GM23338 (cell line): ENCODE measurements at regions not wholly inside any gene's neighbourhood (a gene's known extent, or its start where the extent isn't known, plus 50 kb on each side); places are given as distances from the start of the nearest gene placed in this dataset.

Experiments used
- ATAC-seq: fragments of 200-7000 bp; cut with Tn5 transposase; 3 replicates; pipeline ENCODE4 v1.9.1; 2020
- DNase-seq: peaks from one replicate; pipeline ENCODE4 v3.0.0-alpha.2; 2015; ENCODE audit warnings: low spot score
- H2AFZ ChIP-seq: fragments of 200-600 bp; sonication (generic); 2 replicates; pipeline ENCODE4 v1.8.0; 2016; ENCODE audit warnings: antibody characterized with exemption, mild to moderate bottlenecking, moderate library complexity
- H3F3A ChIP-seq: fragments of 200-600 bp; sonication (generic); replicated peaks from 2 replicates; pipeline ENCODE4 v1.8.0; 2017; ENCODE audit warnings: antibody characterized with exemption, mixed run types, low read depth
- H3K27ac ChIP-seq: fragments of 200-600 bp; sonication (generic); 2 replicates; pipeline ENCODE4 v1.6.1; 2016; ENCODE audit warnings: low read depth
- H3K27me3 ChIP-seq: fragments of 200-600 bp; sonication (generic); 2 replicates; pipeline ENCODE4 v1.8.0; 2016; ENCODE audit warnings: mild to moderate bottlenecking, mixed run types, moderate library complexity; ENCODE audit not compliant: insufficient read depth
- H3K36me3 ChIP-seq: fragments of 200-600 bp; sonication (generic); 2 replicates; pipeline ENCODE4 v1.8.0; 2016; ENCODE audit warnings: mild to moderate bottlenecking; ENCODE audit not compliant: insufficient read depth
- H3K4me1 ChIP-seq: fragments of 200-600 bp; sonication (generic); 2 replicates; pipeline ENCODE4 v1.8.0; 2016; ENCODE audit warnings: mild to moderate bottlenecking, moderate library complexity; ENCODE audit not compliant: insufficient read depth
- H3K4me2 ChIP-seq: fragments of 200-600 bp; sonication (generic); 2 replicates; pipeline ENCODE4 v1.7.1; 2017; ENCODE audit warnings: mixed run types
- H3K4me3 ChIP-seq: fragments of 200-600 bp; sonication (generic); 2 replicates; pipeline ENCODE4 v1.6.1; 2016; ENCODE audit warnings: mixed run types
- H3K79me2 ChIP-seq: fragments of 200-600 bp; sonication (generic); replicated peaks from 2 replicates; pipeline ENCODE4 v1.8.0; 2017; ENCODE audit warnings: mild to moderate bottlenecking; ENCODE audit not compliant: insufficient read depth
- H3K9me2 ChIP-seq: fragments of 200-600 bp; sonication (generic); 2 replicates; pipeline ENCODE4 v1.8.0; 2017; ENCODE audit not compliant: insufficient read depth
- H4K20me1 ChIP-seq: fragments of 200-600 bp; sonication (generic); replicated peaks from 2 replicates; pipeline ENCODE4 v1.8.0; 2017; ENCODE audit warnings: mild to moderate bottlenecking; ENCODE audit not compliant: insufficient read depth
- H3K27ac Mint-ChIP-seq: 2 replicates; pipeline ENCODE4 v1.8.0; 2020; ENCODE audit warnings: inconsistent platforms, mild to moderate bottlenecking, moderate library complexity, mixed read lengths
- H3K27me3 Mint-ChIP-seq: 3 replicates; pipeline ENCODE4 v1.8.0; 2022; ENCODE audit warnings: low read depth, mild to moderate bottlenecking, moderate library complexity, mixed read lengths, inconsistent platforms; ENCODE audit not compliant: insufficient read depth, poor library complexity
- H3K36me3 Mint-ChIP-seq: 3 replicates; pipeline ENCODE4 v1.8.0; 2021; ENCODE audit warnings: low read depth, mild to moderate bottlenecking, inconsistent platforms, moderate library complexity, mixed read lengths
- H3K4me1 Mint-ChIP-seq: 3 replicates; pipeline ENCODE4 v1.8.0; 2020; ENCODE audit warnings: mild to moderate bottlenecking, inconsistent platforms, mixed read lengths
- H3K4me3 Mint-ChIP-seq: 3 replicates; pipeline ENCODE4 v1.8.0; 2021; ENCODE audit warnings: moderate library complexity, mild to moderate bottlenecking, inconsistent platforms, mixed read lengths
- H3K9me3 Mint-ChIP-seq: 3 replicates; pipeline ENCODE4 v1.8.0; 2020; ENCODE audit warnings: moderate library complexity, mild to moderate bottlenecking, inconsistent platforms, mixed read lengths
- ETS1 ChIP-seq: IDR thresholded peaks from 2 replicates; pipeline ENCODE4 v1.6.1; 2016; ENCODE audit warnings: antibody characterized with exemption
- NANOG ChIP-seq: IDR thresholded peaks from 2 replicates; pipeline ENCODE4 v1.6.1; 2016; ENCODE audit warnings: antibody characterized with exemption, borderline replicate concordance
- POLR2AphosphoS5 ChIP-seq: IDR thresholded peaks from 2 replicates; pipeline ENCODE4 v1.6.1; 2016; ENCODE audit warnings: antibody characterized with exemption, low read depth
- STAT1 ChIP-seq: IDR thresholded peaks from one replicate; pipeline ENCODE4 v1.6.1; 2016; ENCODE audit warnings: antibody characterized with exemption; ENCODE audit not compliant: unreplicated experiment
- ZNF114 ChIP-seq: fragments of 250-450 bp; sonication (Bioruptor Pico); IDR thresholded peaks from 2 replicates; pipeline ENCODE4 v1.5.0; 2020; ENCODE audit warnings: mild to moderate bottlenecking, moderate library complexity
- ZNF462 ChIP-seq: fragments of 250-450 bp; sonication (Bioruptor Pico); IDR thresholded peaks from 2 replicates; pipeline ENCODE4 v1.5.0; 2020; ENCODE audit warnings: mild to moderate bottlenecking, moderate library complexity

DNA sequence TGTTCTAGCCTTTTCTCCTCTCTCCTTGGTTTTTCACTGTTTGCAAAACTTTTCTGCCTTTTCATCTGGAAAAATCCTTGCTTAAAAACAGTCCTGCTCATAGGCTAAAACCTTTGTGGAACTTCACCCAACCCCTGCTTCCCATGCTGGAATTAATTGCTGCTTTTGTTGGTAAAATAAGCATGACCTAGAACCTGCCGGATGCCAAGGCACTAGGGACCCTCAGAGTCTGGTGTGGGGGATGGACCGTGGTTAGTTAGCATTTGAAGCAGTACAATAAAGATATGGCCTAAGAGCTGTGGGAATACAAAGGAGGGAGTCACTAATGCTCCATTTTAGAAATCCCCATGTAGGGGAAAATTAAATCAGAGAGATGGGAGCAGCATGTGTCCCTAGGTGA is 326.3 kb downstream of the KCNRG start:
- H3K4me1 Mint-ChIP-seq, result peaks cover 31% of the 10 kb centered on the region
- Histone ChIP-seq H3K79me2 (no peaks in the 10 kb centered on the region), H3K4me1 (peaks cover 13% of the 10 kb centered on the region), H2AFZ (no peak overlapping the region), H3K4me3 (no peak overlapping the region), H3F3A (no peaks in the 10 kb centered on the region), H4K20me1 (no peaks in the 10 kb centered on the region; the same call in 1 of the 2 replicates), H3K27me3 (no peaks in the 10 kb centered on the region), H3K36me3 (no peaks in the 10 kb centered on the region), H3K9me2 (0 out of 2 replicates have a peak, but pooled peaks cover under 1% of the 10 kb centered on the region), H3K27ac (no peak overlapping the region), H3K4me2 (no peak overlapping the region)
- DNase-seq (no peak), ATAC-seq (no peak)
- H3K4me3 Mint-ChIP-seq, result no peak overlapping the region
- no peaks in the 10 kb centered on the region for H3K27me3 Mint-ChIP-seq
- H3K9me3 Mint-ChIP-seq, result no peaks in the 10 kb centered on the region; the same call in 2 of the 3 replicates
- H3K27ac Mint-ChIP-seq, result no peak overlapping the region
- TF ChIP-seq ZNF462 (no peak), POLR2AphosphoS5 (no peak), ZNF114 (CRISPR knock-in tag) (no peak), NANOG (no peak)
- H3K36me3 Mint-ChIP-seq, result no peaks in the 10 kb centered on the region

DNA sequence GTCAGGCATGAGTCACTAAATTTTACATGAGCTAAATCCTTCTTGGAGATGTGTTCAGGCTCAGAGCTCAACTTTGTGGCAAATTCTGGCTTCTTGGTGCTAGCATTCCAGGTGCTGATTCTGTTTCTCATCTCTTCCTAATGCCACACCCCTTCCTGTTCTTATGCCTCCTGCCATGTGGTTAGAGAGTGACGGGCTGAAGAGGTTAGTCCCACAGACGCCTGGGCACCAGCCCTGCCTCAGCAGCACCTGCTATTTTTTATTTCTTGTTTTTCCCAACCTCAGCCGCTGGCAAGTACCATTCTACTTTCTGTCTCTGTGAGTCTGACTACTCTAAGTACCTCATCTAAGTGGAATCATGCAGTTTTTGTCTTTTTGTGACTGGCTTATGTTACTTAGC is 329.5 kb downstream of the KCNRG start:
- Histone ChIP-seq H3K27me3 (no peaks in the 10 kb centered on the region), H3K4me3 (no peak overlapping the region), H3K4me1 (peaks cover 12% of the 10 kb centered on the region), H3F3A (no peaks in the 10 kb centered on the region), H3K79me2 (no peaks in the 10 kb centered on the region), H3K27ac (no peak overlapping the region), H4K20me1 (no peaks in the 10 kb centered on the region; the same call in 1 of the 2 replicates), H3K36me3 (no peaks in the 10 kb centered on the region), H3K4me2 (no peak overlapping the region), H2AFZ (no peak overlapping the region), H3K9me2 (0 out of 2 replicates have a peak, but pooled peaks cover 9% of the 10 kb centered on the region)
- H3K27ac Mint-ChIP-seq, result no peak overlapping the region
- H3K9me3 Mint-ChIP-seq, result no peaks in the 10 kb centered on the region; the same call in 2 of the 3 replicates
- no peaks in the 10 kb centered on the region for H3K27me3 Mint-ChIP-seq
- no peak for ATAC-seq
- H3K36me3 Mint-ChIP-seq, result no peaks in the 10 kb centered on the region
- H3K4me3 Mint-ChIP-seq, result no peak overlapping the region
- DNase-seq, result no peak
- H3K4me1 Mint-ChIP-seq, result peaks cover 24% of the 10 kb centered on the region
- no peak for TF ChIP-seq ZNF114 (CRISPR knock-in tag)
- no peak for TF ChIP-seq STAT1
- TF ChIP-seq ZNF462, result no peak
- no peak for TF ChIP-seq ETS1
